ENCODE measurements at regions not wholly inside any gene's neighbourhood (a gene's known extent, or its start where the extent isn't known, plus 50 kb on each side); places are given as distances from the start of the nearest gene placed in this dataset.
A peak's percentile ranks its signal among the peaks of the same experiment; 100 is the strongest.
"Not testable (repeated sequence)": the region's sequence is repeated elsewhere in the genome, so short reads cannot be mapped to it uniquely, and the experiment has no call there.

GRCh38 chrY:12359867-12360266 lies 341.2 kb upstream of the USP9Y start:
- peak; percentile 4 for DNase-seq (ENCODE audit: low read depth)

- DNase-seq (ENCODE audit: low read depth) = no peak
These were observed 340.5 kb upstream of the USP9Y start for GRCh38 chrY:12360496-12360895.

- DNase-seq (ENCODE audit: low read depth) = no peak
These were observed 335.6 kb upstream of the USP9Y start for GRCh38 chrY:12365311-12365910.

- DNase-seq (ENCODE audit: low read depth) = not testable (repeated sequence)
These were observed 326.4 kb upstream of the USP9Y start for GRCh38 chrY:12374588-12374987.

GRCh38 chrY:12391655-12392559 lies 309.1 kb upstream of the USP9Y start:
- not testable (repeated sequence) for DNase-seq (ENCODE audit: low read depth)

GRCh38 chrY:12393190-12393589 lies 307.8 kb upstream of the USP9Y start:
- DNase-seq (ENCODE audit: low read depth) = no peak

GRCh38 chrY:12395381-12396120 lies 305.5 kb upstream of the USP9Y start:
- DNase-seq (ENCODE audit: low read depth) = not testable (repeated sequence)

GRCh38 chrY:12403916-12404315 lies 297.1 kb upstream of the USP9Y start:
- DNase-seq (ENCODE audit: low read depth) = no peak

- no peak for DNase-seq (ENCODE audit: low read depth)
These were observed 292.8 kb upstream of the USP9Y start for GRCh38 chrY:12408236-12408635.

- DNase-seq (ENCODE audit: low read depth) = no peak
These were observed 290.3 kb upstream of the USP9Y start for GRCh38 chrY:12410696-12411095.

GRCh38 chrY:12421072-12421787 lies 279.8 kb upstream of the USP9Y start:
- peak; percentile 53 for DNase-seq (ENCODE audit: low read depth)

- DNase-seq (ENCODE audit: low read depth) = no peak
These were observed 279.3 kb upstream of the USP9Y start for GRCh38 chrY:12421788-12422124.

GRCh38 chrY:12422536-12422935 lies 278.5 kb upstream of the USP9Y start:
- DNase-seq (ENCODE audit: low read depth) = no peak

- DNase-seq (ENCODE audit: low read depth) = no peak
These were observed 277.4 kb upstream of the USP9Y start for GRCh38 chrY:12423416-12424252.

GRCh38 chrY:12425506-12425905 lies 275.5 kb upstream of the USP9Y start:
- no peak for DNase-seq (ENCODE audit: low read depth)

- no peak for DNase-seq (ENCODE audit: low read depth)
These were observed 273.7 kb upstream of the USP9Y start for GRCh38 chrY:12427361-12427760.

GRCh38 chrY:12431546-12431945 lies 269.5 kb upstream of the USP9Y start:
- DNase-seq (ENCODE audit: low read depth) = peak; percentile 45

- DNase-seq (ENCODE audit: low read depth) = peak; percentile 28
These were observed 262.2 kb upstream of the USP9Y start for GRCh38 chrY:12438823-12439222.

GRCh38 chrY:12444200-12444599 lies 256.8 kb upstream of the USP9Y start:
- DNase-seq (ENCODE audit: low read depth) = no peak

- peak; percentile 62 for DNase-seq (ENCODE audit: low read depth)
These were observed 254.4 kb upstream of the USP9Y start for GRCh38 chrY:12446486-12447265.
